Esophagus muscularis mucosa (tissue), 3 donors: ENCODE measurements at regions not wholly inside any gene's neighbourhood (a gene's known extent, or its start where the extent isn't known, plus 50 kb on each side); places are given as distances from the start of the nearest gene placed in this dataset.

Experiments
- EP300 ChIP-seq: sonication (generic); formaldehyde crosslinking; IDR thresholded peaks from one replicate; pipeline ENCODE4 v1.6.1; 2017; ENCODE audit warnings: antibody characterized with exemption
- TF ChIP-seq, protein P1 (sequence below), 3 experiments: fragments of 200-600 bp in 2 of 3; fragments of 450-650 bp in 1 of 3; sonication (generic) in 2 of 3; IDR thresholded peaks; one replicate each; pipeline ENCODE4 v1.5.1; 2017 to 2019; ENCODE audit warnings: antibody characterized with exemption in 3 of 3, mild to moderate bottlenecking in 2 of 3, moderate library complexity in 1 of 3

DNA sequence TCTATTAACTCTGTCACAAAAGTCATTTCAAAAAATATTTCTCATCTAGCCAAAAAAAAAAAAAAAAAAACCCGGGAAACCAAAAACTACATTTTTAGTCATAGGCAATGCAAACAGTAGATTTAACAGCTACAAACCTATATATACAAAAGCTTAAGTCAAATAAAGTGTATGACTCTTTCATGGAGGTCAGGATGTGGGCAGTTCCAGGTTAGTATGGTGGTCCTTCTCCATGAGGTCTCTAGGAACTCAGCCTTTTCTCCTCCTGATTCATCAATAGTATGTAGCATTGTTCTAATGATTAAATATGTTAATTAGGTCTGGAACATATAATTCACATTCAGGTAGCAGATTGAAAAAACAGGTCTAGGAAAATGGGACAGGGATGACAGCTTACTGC lies 586.5 kb downstream of the SLC16A7 start:
- TF ChIP-seq, protein P1, sequence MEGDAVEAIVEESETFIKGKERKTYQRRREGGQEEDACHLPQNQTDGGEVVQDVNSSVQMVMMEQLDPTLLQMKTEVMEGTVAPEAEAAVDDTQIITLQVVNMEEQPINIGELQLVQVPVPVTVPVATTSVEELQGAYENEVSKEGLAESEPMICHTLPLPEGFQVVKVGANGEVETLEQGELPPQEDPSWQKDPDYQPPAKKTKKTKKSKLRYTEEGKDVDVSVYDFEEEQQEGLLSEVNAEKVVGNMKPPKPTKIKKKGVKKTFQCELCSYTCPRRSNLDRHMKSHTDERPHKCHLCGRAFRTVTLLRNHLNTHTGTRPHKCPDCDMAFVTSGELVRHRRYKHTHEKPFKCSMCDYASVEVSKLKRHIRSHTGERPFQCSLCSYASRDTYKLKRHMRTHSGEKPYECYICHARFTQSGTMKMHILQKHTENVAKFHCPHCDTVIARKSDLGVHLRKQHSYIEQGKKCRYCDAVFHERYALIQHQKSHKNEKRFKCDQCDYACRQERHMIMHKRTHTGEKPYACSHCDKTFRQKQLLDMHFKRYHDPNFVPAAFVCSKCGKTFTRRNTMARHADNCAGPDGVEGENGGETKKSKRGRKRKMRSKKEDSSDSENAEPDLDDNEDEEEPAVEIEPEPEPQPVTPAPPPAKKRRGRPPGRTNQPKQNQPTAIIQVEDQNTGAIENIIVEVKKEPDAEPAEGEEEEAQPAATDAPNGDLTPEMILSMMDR (IDR thresholded peaks at IDR 0.05): no peak
- no peak for TF ChIP-seq EP300
